ENCODE measurements at regions not wholly inside any gene's neighbourhood (a gene's known extent, or its start where the extent isn't known, plus 50 kb on each side); places are given as distances from the start of the nearest gene placed in this dataset.

DNA sequence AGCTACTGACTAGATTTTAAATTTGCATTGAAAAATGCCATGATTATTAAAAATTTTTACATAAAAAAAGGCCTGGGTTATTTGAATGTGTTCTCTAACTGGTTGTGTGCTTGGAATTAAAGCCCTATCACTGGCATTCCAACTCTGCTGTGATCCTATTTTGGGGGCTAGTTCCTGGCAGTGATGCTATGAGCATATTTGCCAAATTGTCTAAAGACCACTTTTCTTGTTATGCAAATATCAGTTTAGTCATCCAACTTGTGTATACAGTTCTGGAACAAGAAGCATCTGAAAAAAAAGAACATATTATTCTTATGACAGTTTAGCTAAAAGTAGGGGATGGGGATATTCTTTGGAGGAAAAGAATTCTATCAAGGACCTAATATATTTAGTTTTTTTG lies 243.4 kb upstream of the ZNF717 start (continued):
- TF ChIP-seq, protein P1, sequence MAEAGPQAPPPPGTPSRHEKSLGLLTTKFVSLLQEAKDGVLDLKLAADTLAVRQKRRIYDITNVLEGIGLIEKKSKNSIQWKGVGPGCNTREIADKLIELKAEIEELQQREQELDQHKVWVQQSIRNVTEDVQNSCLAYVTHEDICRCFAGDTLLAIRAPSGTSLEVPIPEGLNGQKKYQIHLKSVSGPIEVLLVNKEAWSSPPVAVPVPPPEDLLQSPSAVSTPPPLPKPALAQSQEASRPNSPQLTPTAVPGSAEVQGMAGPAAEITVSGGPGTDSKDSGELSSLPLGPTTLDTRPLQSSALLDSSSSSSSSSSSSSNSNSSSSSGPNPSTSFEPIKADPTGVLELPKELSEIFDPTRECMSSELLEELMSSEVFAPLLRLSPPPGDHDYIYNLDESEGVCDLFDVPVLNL (IDR thresholded peaks at IDR 0.05; ENCODE audit: low read depth, low read length), result no peak
- no peak for TF ChIP-seq SMARCA5 (IDR thresholded peaks at IDR 0.05)
- TF ChIP-seq ASH2L (IDR thresholded peaks at IDR 0.05; ENCODE audit: borderline replicate concordance, low read depth), result no peak

DNA sequence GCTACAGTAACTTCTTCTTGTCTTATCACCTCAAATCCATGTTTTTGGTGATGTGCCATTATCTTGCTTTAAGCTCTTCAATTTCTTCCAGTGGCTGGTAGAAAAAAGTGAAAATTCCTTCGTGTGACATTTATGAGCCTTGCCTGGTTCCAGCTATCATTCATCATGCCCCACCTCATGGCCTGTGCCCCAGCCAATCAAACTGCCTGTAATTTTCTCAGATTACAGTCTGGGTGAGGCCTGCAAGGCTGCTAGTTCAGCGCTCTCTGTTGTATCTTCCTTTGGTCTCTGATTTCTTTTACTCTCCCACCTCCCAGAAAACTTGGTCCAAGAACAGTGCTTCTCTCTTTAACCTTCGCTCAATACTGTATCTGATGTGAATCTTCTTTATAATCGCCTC lies 249.3 kb upstream of the ZNF717 start:
- Histone ChIP-seq H3K9me3 (replicated peaks; ENCODE audit: control insufficient read depth, insufficient read depth, low read length) (no peaks in the 10 kb centered on the region), H3K27me3 (replicated peaks in 1 of 2; ENCODE audit: control insufficient read depth in 2 of 2, insufficient read depth in 2 of 2, low read length in 1 of 2) (no peaks in the 10 kb centered on the region), H3K79me2 (ENCODE audit: control insufficient read depth, insufficient read depth, low read length) (no peaks in the 10 kb centered on the region), H3K4me2 (ENCODE audit: control insufficient read depth, insufficient read depth) (no peak overlapping the region), H3K36me3 (ENCODE audit: control insufficient read depth in 2 of 2, insufficient read depth in 2 of 2, low read length in 1 of 2) (no peaks in the 10 kb centered on the region), H2AFZ (ENCODE audit: control insufficient read depth, low read depth, low read length) (no peak overlapping the region), H4K20me1 (ENCODE audit: control insufficient read depth, insufficient read depth) (no peaks in the 10 kb centered on the region), H3K9ac (ENCODE audit: control insufficient read depth, insufficient read depth, low read length) (no peak overlapping the region), H3K4me3 (no peak overlapping the region), H3K27ac (ENCODE audit: control insufficient read depth, insufficient read depth) (no peak overlapping the region), H3K4me1 (ENCODE audit: control insufficient read depth, insufficient read depth, low read length) (no peaks in the 10 kb centered on the region)
- FAIRE-seq (no peak), ATAC-seq (no peak), DNase-seq (ENCODE audit: low read depth, low spot score) (no peak)
- RAD21 ChIA-PET (ENCODE audit: unreplicated experiment), result no interaction called here
- in situ Hi-C loops (cut with MboI) (no loop called here), intact Hi-C loops (cut with micrococcal nuclease; ENCODE audit: unreplicated experiment) (no loop called here)
- WGBS (ENCODE audit: insufficient coverage, insufficient replicate concordance, low lambda C conversion rate, missing lambda C conversion rate), result 16% methylated on average over 4 of the region's 4 CpGs
- TF ChIP-seq YY1 (IDR thresholded peaks at IDR 0.05; ENCODE audit: low read depth, low read length) (no peak), PAX5 (IDR thresholded peaks at IDR 0.05; ENCODE audit: borderline replicate concordance, low read depth, low read length) (no peak), MYC (IDR thresholded peaks at IDR 0.05; ENCODE audit: insufficient read depth, insufficient read length, insufficient replicate concordance, low read length, severe bottlenecking) (no peak), SIN3A (IDR thresholded peaks at IDR 0.05; ENCODE audit: low read depth, low read length) (no peak), SP1 (IDR thresholded peaks at IDR 0.05; ENCODE audit: low read depth, low read length) (no peak), JUNB (IDR thresholded peaks at IDR 0.05) (no peak), EGR1 (IDR thresholded peaks at IDR 0.05; ENCODE audit: borderline replicate concordance in 1 of 2, low read depth in 2 of 2, low read length in 2 of 2) (no peak)
- TF ChIP-seq, protein P2, sequence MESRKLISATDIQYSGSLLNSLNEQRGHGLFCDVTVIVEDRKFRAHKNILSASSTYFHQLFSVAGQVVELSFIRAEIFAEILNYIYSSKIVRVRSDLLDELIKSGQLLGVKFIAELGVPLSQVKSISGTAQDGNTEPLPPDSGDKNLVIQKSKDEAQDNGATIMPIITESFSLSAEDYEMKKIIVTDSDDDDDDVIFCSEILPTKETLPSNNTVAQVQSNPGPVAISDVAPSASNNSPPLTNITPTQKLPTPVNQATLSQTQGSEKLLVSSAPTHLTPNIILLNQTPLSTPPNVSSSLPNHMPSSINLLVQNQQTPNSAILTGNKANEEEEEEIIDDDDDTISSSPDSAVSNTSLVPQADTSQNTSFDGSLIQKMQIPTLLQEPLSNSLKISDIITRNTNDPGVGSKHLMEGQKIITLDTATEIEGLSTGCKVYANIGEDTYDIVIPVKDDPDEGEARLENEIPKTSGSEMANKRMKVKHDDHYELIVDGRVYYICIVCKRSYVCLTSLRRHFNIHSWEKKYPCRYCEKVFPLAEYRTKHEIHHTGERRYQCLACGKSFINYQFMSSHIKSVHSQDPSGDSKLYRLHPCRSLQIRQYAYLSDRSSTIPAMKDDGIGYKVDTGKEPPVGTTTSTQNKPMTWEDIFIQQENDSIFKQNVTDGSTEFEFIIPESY (IDR thresholded peaks at IDR 0.05), result no peak
- SMC1A ChIA-PET (ENCODE audit: uncharacterized antibody, unreplicated experiment), result interaction anchor here (0.7 kb wide), 1 partner anchor 14 kb away, joined by 3 read pairs; no protein-coding TSS in a partner anchor
- POLR2A ChIA-PET, result no interaction called here
- no TSS peak for BruUV-seq (replicated peaks)
- CTCF ChIA-PET, result interaction anchor here (0.9 kb wide), 1 partner anchor 10 kb away, joined by 3 read pairs; no protein-coding TSS in a partner anchor
